ENCODE measurements at regions not wholly inside any gene's neighbourhood (a gene's known extent, or its start where the extent isn't known, plus 50 kb on each side); places are given as distances from the start of the nearest gene placed in this dataset.

GRCh38 chr4:26039639-26040359 is 125.8 kb downstream of the SMIM20 start:
- Mint-ChIP-seq H3K4me3 (no peak overlapping the region), H3K27me3 (ENCODE audit: low read depth) (peaks cover under 1% of the 10 kb centered on the region), H3K9me3 (no peaks in the 10 kb centered on the region), H3K36me3 (ENCODE audit: low read depth) (no peaks in the 10 kb centered on the region), H3K4me1 (no peaks in the 10 kb centered on the region), H3K27ac (no peak overlapping the region)
- TF ChIP-seq CTCF (IDR thresholded peaks at IDR 0.05; ENCODE audit: unreplicated experiment in 3 of 3): no peak

GRCh38 chr4:26044524-26044923 is 130.5 kb downstream of the SMIM20 start:
- Mint-ChIP-seq H3K9me3 (no peaks in the 10 kb centered on the region), H3K27ac (no peak overlapping the region), H3K4me1 (peaks cover 18% of the 10 kb centered on the region), H3K36me3 (ENCODE audit: low read depth) (no peaks in the 10 kb centered on the region), H3K27me3 (ENCODE audit: low read depth) (peaks cover 6% of the 10 kb centered on the region), H3K4me3 (no peak overlapping the region)
- TF ChIP-seq CTCF (IDR thresholded peaks at IDR 0.05; ENCODE audit: unreplicated experiment in 3 of 3): no peak

GRCh38 chr4:26044983-26045382 is 131.0 kb downstream of the SMIM20 start:
- H3K27ac Mint-ChIP-seq: no peak overlapping the region
- no peaks in the 10 kb centered on the region for H3K9me3 Mint-ChIP-seq
- H3K4me1 Mint-ChIP-seq: peaks cover 18% of the 10 kb centered on the region
- H3K36me3 Mint-ChIP-seq (ENCODE audit: low read depth): no peaks in the 10 kb centered on the region
- H3K4me3 Mint-ChIP-seq: no peak overlapping the region
- TF ChIP-seq CTCF (IDR thresholded peaks at IDR 0.05; ENCODE audit: unreplicated experiment in 3 of 3): no peak
- peaks cover 6% of the 10 kb centered on the region for H3K27me3 Mint-ChIP-seq (ENCODE audit: low read depth)

- Mint-ChIP-seq H3K27ac (peak overlapping the region in 2 of 3 experiments; percentile 51 to 94), H3K4me3 (no peak overlapping the region), H3K4me1 (peaks cover 32% of the 10 kb centered on the region), H3K27me3 (ENCODE audit: low read depth) (peaks cover 6% of the 10 kb centered on the region), H3K9me3 (no peaks in the 10 kb centered on the region), H3K36me3 (ENCODE audit: low read depth) (no peaks in the 10 kb centered on the region)
- no peak for TF ChIP-seq CTCF (IDR thresholded peaks at IDR 0.05; ENCODE audit: unreplicated experiment in 3 of 3)
Measured at GRCh38 chr4:26047795-26048194, 133.8 kb downstream of the SMIM20 start.

- Mint-ChIP-seq H3K36me3 (ENCODE audit: low read depth) (no peaks in the 10 kb centered on the region), H3K27ac (peak overlapping the region in 2 of 3 experiments; percentile 81 to 94), H3K4me1 (peaks cover 32% of the 10 kb centered on the region), H3K27me3 (ENCODE audit: low read depth) (peaks cover 6% of the 10 kb centered on the region), H3K4me3 (no peak overlapping the region), H3K9me3 (no peaks in the 10 kb centered on the region)
- TF ChIP-seq CTCF (IDR thresholded peaks at IDR 0.05; ENCODE audit: unreplicated experiment in 3 of 3): no peak
Measured at GRCh38 chr4:26048378-26048882, 134.4 kb downstream of the SMIM20 start.

DNA sequence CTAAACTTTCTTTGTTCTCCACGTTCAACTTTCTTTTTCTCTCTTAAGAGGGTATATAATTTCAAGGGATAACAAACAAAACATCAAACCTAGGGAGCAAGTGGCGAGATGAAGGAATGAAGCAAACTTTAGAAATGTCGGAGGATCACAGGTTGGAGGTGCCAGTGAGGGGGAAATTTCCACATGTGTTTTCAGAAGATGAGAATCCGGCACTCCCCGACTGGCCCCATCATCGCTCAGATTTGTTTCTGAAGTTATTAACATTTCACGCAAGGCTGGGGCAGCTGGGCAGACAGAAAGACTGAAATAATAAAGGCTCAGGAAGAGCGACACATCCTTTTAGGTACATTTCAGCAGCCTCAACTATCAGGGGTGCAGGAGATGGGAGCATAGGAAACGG is 134.9 kb downstream of the SMIM20 start:
- H3K4me3 Mint-ChIP-seq: no peak overlapping the region
- no peaks in the 10 kb centered on the region for H3K9me3 Mint-ChIP-seq
- H3K4me1 Mint-ChIP-seq: peaks cover 32% of the 10 kb centered on the region
- peaks cover 8% of the 10 kb centered on the region for H3K27me3 Mint-ChIP-seq (ENCODE audit: low read depth)
- H3K36me3 Mint-ChIP-seq (ENCODE audit: low read depth): no peaks in the 10 kb centered on the region
- H3K27ac Mint-ChIP-seq: peak overlapping the region in 2 of 3 experiments; percentile 81 to 94
- TF ChIP-seq CTCF (IDR thresholded peaks at IDR 0.05; ENCODE audit: unreplicated experiment in 3 of 3): no peak
